NCI-H146 (cell line): ENCODE measurements at regions not wholly inside any gene's neighbourhood (a gene's known extent, or its start where the extent isn't known, plus 50 kb on each side); places are given as distances from the start of the nearest gene placed in this dataset.
A peak's percentile ranks its signal among the peaks of the same experiment; 100 is the strongest.
"Not testable (repeated sequence)": the region's sequence is repeated elsewhere in the genome, so short reads cannot be mapped to it uniquely, and the experiment has no call there.

ENCODE experiments used
- DNase-seq: peaks from one replicate; lab custom pipeline; 2025; lab: John Stamatoyannopoulos, UW

DNA sequence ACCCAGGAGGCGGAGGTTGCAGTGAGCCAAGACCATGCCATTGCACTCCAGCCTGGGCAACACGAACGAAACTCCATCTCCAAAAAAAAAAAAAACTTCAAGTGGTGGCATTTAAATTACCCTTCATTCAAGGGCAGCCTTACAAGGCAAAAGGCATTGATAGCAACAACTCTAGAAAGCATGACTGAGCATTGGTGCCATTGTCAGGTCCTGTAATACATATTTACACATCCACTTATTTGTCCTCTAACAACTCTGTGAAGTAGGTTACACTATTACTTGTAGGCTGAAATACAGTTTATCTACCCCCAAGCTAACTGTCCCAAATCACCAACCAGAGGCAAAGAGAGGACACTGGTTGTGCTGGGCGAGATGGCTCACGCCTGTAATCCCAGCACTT is 52.7 kb upstream of the LARP1 start:
- DNase-seq: no peak

DNA sequence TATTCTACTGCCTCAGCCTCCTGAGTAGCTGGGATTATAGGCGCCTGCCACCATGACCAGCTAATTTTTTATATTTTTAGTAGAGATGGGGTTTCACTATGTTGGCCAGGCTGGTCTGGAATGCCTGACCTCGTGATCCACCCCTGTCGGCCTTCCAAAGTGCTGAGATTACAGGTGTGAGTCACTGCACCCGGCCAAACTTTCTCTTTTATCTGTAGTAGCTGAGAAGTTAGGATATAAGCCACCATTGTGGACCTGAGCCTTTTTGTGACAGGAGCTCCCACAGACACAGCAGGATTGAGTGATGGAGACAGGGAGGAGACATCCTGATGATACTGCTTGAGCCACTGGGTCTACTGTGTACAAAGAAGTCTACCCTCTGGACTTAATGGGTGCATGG is 53.5 kb upstream of the LARP1 start:
- not testable (repeated sequence) for DNase-seq

DNA sequence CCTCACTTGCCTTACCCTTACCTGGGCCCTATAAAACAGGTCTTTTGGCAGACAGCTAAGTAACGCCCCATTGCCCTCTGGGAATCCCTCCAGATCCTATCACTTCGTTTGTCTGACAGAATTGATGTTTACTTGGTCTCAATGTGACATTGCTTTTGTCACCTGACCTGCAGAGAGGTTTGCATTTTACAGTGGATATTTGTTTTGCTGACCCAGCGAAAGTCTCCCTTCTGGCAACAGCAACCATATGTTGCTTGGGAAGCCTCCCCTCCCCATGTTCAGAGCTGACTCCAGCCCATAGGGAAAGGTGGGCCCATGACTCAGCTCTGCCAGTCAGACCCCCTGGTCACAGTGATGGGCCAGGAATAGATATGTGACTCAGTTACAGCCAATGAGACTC is 54.0 kb upstream of the LARP1 start:
- DNase-seq: no peak

DNA sequence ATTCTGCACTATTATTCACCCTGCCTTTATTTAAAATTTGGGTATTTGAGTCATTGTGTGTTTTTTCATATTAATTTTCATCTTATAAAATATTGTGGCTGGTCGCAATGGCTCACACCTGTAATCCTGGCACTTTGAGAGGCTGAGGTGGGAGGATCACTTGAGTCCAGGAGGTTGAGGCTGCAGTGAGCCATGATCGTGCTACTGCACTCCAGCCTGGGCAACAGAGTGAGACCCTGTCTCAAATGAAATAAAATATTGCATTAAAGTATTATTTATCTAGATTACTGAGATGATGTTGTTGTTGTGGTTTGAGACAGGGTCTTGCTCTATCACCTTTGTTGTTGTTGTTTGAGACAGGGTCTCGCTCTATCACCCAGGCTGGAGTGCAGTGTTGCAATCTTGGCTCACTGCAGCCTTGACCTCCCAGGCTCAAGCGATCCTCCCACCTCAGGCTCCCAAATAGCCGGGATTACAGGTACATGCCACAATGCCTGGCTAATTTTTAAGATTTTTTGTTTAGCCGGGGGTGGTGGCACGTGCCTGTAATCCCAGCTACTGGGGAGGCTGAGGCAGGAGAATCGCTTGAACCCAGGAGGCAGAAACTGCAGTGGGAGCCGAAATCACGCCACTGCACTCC is 54.8 kb upstream of the LARP1 start:
- DNase-seq: not testable (repeated sequence)

DNA sequence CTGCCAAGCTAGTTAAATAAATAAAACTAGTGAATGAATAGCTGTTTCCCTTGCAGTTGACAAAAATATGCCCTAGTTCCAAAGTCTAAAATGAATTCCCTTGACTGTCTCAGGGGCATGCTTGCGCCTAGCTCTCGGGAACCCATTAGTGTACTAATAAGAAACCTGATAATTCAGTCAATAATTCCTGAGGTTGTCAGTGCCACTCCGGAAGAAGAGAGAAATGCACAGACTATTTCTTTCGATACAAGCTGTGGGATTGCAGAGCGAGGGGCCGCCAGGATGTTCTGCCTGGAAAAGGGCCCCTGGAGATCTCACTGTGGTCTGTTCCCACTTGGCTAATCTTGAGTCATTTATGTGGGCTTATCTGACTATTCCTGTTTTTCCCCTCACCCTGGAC is 56.4 kb upstream of the LARP1 start:
- DNase-seq: no peak

DNA sequence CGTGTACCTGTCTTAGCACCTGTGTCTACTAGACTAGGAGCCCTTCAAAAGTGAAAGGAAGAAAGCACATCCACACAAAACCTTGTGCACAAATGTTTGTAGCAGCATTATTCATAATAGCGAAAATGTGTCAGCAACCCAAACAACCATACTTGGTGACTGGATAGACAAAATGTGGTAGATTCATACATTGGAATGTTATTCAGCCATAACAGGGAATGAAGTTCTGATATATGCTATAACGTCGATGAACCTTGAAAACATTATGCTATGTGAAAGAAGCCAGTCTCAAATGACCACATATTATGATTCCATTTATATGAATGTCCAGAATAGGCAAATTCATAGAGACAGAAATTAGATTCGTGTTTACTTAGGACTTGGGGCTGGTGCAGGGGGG is 57.8 kb upstream of the LARP1 start:
- DNase-seq: no peak

DNA sequence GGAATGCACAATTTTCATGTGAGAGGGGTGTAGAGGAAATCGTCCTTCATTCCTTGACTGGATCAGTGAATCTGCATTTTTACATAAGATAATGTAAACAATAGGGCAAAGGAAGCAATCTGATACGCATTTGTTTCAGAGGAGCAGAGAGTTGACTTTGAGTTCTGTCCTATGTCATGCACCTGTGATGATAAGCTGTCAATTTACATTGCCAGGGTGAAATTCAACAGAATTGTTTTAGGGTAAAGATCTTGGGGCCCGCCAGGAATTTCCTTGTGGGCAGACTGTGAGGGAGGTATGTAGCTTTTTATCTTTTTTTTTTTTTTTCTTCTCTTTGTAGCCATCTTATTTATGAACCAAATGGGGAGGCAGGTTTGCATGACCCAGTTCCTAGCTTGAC is 58.3 kb upstream of the LARP1 start:
- DNase-seq: no peak

DNA sequence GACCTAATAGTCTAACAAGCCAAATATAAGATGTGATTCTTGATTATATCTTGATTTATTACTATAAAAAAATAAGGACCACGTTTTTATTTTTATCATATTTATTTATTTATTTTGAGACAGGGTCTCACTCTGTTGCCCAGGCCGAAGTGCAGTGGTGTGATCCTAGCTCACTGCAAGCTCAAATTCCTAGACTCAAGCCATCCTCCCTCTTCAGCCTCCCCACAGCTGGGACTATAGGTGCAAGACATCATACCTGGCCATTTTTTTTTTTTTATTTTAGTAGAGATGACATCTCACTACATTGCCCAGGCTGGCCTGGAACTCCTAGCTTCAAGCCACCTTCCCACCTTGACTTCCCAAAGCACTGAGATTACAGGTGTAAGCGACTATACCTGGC is 61.0 kb upstream of the LARP1 start:
- DNase-seq: no peak

DNA sequence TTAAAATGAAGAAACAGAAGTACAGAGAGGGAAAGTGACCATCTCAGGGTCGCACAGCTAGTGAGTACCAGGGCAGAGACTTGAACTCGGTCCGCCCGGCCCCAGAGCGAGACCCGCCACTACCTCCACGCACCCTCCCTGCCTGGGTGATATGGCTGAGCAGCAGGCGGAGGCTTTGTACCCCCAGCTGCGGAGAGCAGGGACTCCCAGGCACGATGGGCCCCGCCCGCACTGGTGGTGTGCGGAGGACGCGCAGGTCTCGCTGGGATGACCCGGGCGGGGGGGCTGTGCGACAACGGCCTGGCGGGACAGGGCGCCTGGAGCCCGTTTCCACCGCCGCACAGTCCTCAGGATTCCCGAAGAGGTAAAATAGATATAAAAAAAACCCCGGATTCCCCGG is 64.7 kb upstream of the LARP1 start:
- DNase-seq: no peak

DNA sequence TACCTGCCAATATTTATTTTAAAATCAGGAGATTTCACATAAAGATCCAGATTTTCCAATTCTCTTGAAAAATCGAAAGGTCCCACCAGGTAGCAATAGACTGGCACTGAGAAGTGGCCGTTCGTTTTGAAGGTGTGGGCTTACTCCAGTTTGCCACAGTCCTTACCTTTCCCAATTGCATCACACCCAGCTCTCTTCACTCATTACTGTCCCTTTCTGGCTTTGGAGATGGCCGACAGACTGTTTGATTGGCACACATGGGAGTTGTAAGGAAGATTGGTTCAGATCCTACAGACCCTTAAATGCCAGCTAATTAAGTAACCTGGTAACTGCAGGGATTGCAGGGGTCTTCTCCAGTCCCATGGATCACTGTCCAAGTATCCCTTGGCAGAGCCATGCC is 68.7 kb upstream of the LARP1 start:
- no peak for DNase-seq

DNA sequence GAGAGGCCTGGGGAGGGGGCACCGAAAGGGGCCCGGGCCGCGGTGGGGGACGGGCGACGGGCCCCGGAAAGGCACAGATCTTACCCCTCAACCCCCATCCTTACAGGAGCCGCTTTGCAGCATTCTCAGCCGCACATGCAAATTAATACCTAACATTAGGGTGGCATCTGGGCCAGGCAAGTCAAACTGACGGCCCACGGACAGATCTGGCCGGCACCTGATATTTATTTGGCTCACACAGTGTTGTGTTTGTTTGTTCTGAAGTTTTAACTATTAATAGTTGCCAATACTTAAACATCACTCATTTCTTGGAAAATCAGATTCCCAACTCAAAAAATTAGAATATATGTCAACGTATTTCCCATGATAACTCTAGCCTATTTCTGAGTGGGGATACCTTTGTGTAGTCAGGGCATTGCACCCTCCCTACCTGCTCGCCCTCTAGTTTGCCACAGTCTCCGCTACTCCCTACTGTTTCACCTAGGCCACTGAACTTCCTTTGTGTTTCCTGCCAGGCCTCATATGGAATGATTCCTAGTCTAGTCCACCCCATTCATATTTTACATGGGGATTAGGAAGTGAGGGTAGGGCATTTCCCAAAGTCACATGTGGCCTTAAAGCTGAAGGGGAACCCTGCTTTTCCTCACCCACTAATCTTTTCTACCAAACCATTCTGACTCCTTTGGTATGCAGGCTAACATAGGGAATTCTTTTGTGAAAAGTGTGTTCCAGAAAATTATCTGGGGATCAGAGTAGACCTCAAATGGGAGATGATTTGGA is 71.9 kb upstream of the LARP1 start:
- no peak for DNase-seq

DNA sequence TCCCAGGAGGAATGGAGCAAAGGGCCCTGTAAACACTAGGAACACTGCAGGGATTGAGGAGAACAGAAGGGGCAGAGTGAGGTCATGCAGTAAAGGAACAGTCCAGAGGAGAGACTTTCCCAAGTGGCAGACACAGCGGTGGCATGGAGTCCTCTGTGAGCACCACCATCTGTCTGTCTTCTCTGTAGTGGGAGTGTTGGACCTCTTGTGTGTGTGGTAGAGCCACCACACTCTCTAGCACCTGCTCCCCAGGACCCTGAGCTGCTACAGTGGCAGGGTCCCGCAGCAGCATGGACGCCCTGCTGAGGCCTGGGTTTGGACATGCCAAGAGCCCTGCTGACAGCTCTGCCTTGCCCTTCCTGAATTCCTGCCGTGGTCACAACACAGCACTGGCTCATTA is 75.7 kb upstream of the LARP1 start:
- DNase-seq: no peak

DNA sequence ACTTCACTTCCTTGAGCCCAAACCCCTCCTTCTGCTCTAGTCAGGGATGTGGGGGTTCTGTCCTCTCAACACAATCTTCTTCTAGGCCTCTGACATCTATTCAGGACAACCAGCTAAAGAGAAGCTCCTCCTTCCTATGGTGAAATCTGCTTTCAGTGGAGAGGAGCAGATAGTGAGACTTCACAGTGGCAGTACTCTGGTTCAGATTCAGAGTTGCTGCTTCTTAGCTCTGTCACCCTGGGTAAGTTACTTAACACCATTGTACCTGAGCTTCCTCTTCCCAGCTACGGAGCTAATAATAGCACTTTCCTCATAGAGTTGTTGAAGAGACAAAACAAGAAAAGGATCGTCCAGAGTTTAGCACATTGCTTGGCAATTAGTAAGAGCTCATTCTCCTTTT is 77.3 kb upstream of the LARP1 start:
- DNase-seq: no peak

DNA sequence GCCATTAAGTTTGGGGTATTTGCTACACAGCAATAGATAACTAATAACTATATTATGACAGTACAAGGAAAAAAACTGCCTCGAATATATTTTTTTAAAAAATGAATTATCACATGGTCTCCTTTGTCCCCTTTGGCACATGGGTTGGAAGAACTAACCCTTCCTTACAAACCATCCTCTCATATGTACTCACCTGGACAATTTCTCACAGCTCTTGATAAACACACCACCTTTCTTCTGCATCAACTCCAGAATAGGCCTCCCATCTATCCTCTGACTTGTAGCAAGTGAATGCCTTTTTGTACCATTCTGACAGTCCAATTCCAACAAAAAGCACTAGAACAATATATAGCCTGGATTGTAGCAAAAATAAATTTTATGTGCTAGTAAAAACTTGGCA is 78.7 kb upstream of the LARP1 start:
- no peak for DNase-seq

DNA sequence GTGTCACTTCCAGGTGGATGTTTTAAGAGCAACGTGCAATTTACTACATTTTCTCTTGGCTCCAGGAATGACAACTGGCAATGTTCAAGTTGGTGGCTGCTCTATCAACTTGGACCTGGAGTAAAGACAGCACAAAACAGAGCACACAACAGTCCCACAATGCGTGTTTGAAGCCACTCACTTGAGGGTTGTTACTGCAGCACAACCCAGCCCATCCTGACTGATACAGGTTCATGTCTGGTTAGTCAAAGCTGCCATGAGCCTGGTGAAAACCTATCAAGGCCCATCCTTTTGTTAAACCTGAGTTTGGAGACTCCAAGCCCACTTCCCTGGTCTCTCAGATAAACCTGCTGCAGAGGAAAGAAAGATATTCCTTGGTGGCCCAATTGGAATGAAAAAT is 81.1 kb upstream of the LARP1 start:
- no peak for DNase-seq

DNA sequence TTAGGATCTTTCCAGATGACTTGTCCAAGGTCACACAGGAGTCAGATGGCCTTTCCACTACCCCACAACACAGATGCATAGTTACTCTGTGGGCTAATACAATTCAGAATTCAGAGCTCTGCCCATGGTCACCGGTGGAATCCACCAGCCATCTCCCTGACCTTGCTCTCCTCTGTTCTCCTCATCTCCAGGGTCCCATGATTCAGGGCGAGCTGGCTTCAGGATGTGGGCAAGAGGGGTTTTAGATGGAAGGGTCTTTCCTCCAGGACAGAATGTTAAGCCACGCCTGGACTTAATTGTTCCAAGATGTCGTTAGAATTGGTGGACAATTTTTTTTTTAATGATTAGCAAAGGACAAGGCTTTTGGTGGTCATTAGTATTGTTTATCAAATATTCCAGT is 81.7 kb upstream of the LARP1 start:
- no peak for DNase-seq

DNA sequence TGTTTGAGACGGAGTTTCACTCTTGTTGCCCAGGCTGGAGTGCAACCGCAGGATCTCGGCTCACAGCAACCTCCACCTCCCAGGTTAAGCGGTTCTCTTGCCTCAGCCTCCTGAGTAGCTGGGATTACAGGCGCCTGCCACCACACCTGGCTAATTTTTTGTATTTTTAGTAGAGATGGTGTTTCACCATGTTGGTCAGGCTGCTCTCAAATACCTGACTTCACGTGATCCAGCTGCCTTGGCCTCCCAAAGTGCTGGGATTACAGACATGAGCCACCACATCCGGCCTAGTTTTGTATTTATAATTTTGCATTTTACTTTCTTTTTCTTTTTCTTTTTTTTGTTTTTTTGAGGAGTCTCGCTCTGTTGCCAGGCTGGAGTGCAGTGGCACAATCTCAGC is 85.3 kb upstream of the LARP1 start:
- not testable (repeated sequence) for DNase-seq

DNA sequence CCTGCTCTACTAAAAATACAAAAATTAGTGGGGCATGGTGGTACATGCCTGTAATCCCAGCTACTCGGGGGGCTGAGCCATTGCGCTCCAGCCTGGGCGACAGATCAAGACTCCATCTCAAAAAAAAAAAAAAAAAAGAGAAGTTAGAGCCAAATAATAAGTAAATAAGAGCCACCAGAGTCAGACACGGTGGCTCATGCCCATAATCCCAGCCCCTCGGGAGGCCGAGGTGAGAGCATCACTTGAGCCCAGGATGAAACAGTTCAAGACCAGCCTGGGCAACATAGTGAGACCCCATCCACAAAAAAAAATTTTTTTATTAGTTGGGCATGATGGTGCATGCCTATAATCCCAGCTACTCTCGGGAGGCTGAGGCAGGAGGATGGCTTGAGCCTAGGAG is 85.8 kb upstream of the LARP1 start:
- DNase-seq: no peak

DNA sequence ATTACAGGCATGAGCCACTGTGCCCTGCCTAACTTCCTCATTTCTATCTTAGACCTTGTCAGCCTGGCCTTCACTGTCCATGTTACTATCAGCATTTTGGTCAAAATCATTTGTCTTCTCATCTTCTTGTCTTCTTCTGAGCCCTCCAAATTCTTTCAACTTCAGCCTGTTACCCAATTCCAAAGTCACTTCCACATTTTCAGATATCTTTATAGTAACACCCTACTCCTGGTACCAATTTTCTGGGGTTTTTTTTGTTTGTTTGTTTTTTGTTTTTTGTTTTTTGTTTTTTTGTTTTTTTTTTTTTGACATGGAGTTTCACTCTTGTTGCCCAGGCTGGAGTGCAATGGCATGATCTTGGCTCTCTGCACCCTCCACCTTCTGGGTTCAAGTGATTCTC is 90.3 kb upstream of the LARP1 start:
- no peak for DNase-seq

DNA sequence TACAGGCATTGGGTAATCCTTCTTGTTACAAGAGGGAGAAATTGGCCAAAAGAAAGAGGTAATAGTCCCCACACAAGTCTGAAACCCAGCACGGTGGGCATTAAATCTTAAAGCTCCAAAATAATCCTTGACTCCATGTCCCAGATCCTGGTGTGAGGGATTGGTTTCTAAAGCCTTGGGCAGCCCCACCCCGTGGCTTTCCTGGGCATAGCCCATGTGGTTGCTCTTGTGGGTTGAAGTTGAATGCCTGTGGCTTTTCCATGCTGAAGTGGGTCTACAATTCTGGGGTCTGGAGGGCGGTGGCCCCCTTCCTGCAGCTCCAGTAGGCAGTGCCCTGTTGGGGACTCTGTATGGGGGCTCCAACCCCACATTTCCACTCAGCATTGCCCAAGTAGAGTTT is 91.8 kb upstream of the LARP1 start:
- DNase-seq: no peak

DNA sequence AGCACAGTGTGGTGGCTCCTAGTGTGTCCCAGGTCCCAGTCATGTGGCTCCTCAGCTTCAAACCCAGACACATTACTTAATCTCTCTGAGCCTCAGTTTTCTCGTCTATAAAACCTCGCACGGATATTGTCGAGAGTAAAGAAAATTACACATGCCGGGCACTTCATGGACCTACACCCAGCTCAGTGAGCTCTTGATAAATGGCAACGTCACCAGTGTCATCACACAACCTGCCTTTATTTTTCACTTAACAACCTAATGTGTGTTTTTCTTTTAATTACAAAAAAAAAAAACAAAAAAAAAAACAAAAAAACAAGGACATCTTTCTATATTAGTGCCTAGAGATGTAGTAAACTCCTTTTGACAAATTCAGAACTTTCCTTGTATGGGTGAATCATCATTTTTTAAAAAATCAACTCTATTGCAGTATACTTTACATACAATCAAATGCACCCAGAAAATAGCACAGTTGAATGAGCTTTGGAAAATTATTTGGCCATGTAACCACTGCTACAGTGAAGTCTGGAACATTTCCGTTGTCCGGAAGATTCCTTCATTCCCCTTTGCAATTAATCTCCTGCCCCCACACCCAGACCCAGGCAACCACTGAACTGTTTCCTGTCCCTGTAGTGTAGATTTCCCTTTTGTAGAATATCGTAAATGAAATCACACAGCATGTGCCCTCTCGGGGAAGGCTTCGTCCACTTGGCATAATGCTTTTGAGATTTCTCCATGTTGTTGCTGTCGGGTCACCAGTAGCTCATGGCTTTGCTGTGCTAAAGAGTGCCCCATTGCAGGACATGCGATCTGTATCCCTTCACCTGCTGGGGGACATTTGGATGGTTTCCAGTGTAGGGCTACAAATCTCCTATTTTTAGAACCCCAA is 100.4 kb upstream of the LARP1 start:
- no peak for DNase-seq

DNA sequence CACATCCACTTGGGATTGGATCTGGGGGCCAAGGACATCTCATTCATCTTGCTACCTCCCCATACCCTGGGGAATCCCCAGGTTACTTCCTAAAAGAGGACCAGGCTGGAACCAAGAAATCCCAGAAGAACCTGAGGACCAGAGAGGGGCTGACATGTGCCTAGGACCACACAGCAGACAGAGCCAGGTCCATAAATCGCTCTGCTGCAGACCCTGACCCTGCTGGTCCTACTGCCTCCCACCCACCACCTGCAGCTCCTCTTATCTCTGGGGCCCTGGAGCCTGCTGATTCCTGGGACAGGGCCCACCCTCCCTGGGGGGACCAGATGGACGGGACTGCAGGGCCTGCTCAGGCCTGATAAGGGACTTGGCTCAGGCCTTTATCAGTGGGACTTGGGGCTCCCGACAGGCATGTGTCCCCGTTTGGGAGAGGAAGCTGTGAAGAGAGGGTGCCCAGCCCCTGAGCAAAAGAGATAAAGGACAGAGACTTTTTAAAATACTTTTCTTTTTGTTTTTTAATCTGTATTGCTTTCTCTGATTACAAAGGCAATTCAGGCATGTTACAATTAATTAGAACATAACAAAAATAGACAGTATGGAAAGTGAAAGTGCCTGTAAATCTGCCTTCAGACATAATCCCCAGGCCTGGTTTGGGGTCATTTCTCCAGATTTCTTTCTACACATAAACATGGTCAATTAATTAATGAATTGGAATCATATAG is 101.3 kb upstream of the LARP1 start:
- no peak for DNase-seq

DNA sequence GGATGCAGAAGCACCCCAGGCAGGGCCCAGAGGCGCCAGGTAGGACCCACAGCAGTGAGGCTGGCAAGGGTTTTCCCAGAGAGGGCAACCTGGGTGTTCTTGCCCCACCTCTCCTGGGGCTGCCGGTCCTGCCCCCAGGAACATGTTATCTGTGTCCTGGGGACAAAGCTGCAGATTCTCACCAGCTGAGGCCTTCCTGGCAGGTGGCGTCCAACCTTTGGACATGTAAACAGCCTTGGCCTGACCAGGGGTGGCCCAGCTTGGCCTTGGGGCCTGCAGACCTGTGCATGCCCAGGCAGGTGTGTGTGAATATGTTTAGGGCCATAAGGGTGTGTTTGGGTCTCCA is 101.8 kb upstream of the LARP1 start:
- DNase-seq: peak; percentile 63
